Inflammatory macrophage treated with lipopolysaccharide for 4 hours (primary cell): ENCODE measurements at regions not wholly inside any gene's neighbourhood (a gene's known extent, or its start where the extent isn't known, plus 50 kb on each side); places are given as distances from the start of the nearest gene placed in this dataset.
"Not testable (repeated sequence)": the region's sequence is repeated elsewhere in the genome, so short reads cannot be mapped to it uniquely, and the experiment has no call there.

Experiments used
- DNase-seq: peaks from one replicate; pipeline ENCODE4 v3.0.0-alpha.2; 2020

- no peak for DNase-seq
Measured at GRCh38 chr1:70567167-70567566, 156.1 kb downstream of the CTH start.

- no peak for DNase-seq
Measured at GRCh38 chr1:70571191-70571590, 160.1 kb downstream of the CTH start.

- DNase-seq, result no peak
Measured at GRCh38 chr1:70573317-70573843, 162.3 kb downstream of the CTH start.

- DNase-seq, result no peak
Measured at GRCh38 chr1:70581661-70582060, 170.6 kb downstream of the CTH start.

GRCh38 chr1:70583522-70583921 lies 172.5 kb downstream of the CTH start:
- no peak for DNase-seq

- DNase-seq, result no peak
Measured at GRCh38 chr1:70586046-70586445, 175.0 kb downstream of the CTH start.

GRCh38 chr1:70587872-70588366 lies 176.9 kb downstream of the CTH start:
- no peak for DNase-seq

GRCh38 chr1:70593551-70593950 lies 182.5 kb downstream of the CTH start:
- DNase-seq, result not testable (repeated sequence)

GRCh38 chr1:70608815-70609214 lies 197.7 kb downstream of the CTH start:
- DNase-seq, result no peak

- not testable (repeated sequence) for DNase-seq
Measured at GRCh38 chr1:70610164-70610563, 199.1 kb downstream of the CTH start.

- no peak for DNase-seq
Measured at GRCh38 chr1:70616946-70617345, 205.9 kb downstream of the CTH start.

GRCh38 chr1:70617728-70618127 lies 206.7 kb downstream of the CTH start:
- DNase-seq, result no peak

GRCh38 chr1:70627910-70628309 lies 216.8 kb downstream of the CTH start:
- DNase-seq, result no peak

- no peak for DNase-seq
Measured at GRCh38 chr1:70628973-70629372, 217.9 kb downstream of the CTH start.

GRCh38 chr1:70633004-70633403 lies 221.9 kb downstream of the CTH start:
- DNase-seq, result no peak

GRCh38 chr1:70635868-70636267 lies 224.8 kb downstream of the CTH start:
- no peak for DNase-seq

GRCh38 chr1:70641868-70642267 lies 230.8 kb downstream of the CTH start:
- no peak for DNase-seq

- DNase-seq, result no peak
Measured at GRCh38 chr1:70656361-70656760, 245.3 kb downstream of the CTH start.

- DNase-seq, result no peak
Measured at GRCh38 chr1:70659891-70660290, 248.8 kb downstream of the CTH start.

- no peak for DNase-seq
Measured at GRCh38 chr1:70666381-70667140, 255.5 kb downstream of the CTH start.

GRCh38 chr1:70667494-70668170 lies 256.6 kb downstream of the CTH start:
- no peak for DNase-seq

- no peak for DNase-seq
Measured at GRCh38 chr1:70671006-70671405, 259.9 kb downstream of the CTH start.

- DNase-seq, result no peak
Measured at GRCh38 chr1:70672442-70672888, 261.4 kb downstream of the CTH start.
